Skeletal muscle satellite cell (primary cell): ENCODE measurements at regions not wholly inside any gene's neighbourhood (a gene's known extent, or its start where the extent isn't known, plus 50 kb on each side); places are given as distances from the start of the nearest gene placed in this dataset.
A peak's percentile ranks its signal among the peaks of the same experiment; 100 is the strongest.

Experiments
- H3K27me3 ChIP-seq: 2 replicates; pipeline ENCODE4 v1.7.0; 2013; ENCODE audit warnings: low read length; ENCODE audit not compliant: control insufficient read depth, insufficient read depth
- H3K36me3 ChIP-seq: 2 replicates; pipeline ENCODE4 v1.7.0; 2013; ENCODE audit warnings: mild to moderate bottlenecking, control low read depth, low read length; ENCODE audit not compliant: insufficient read depth
- H3K4me1 ChIP-seq: 2 replicates; pipeline ENCODE4 v1.7.0; 2013; ENCODE audit warnings: low read length; ENCODE audit not compliant: control insufficient read depth, insufficient read depth
- H3K4me2 ChIP-seq: 2 replicates; pipeline ENCODE4 v1.7.0; 2013; ENCODE audit warnings: mild to moderate bottlenecking, low read length
- H3K4me3 ChIP-seq: 2 replicates; pipeline ENCODE4 v1.7.0; 2013; ENCODE audit warnings: low read length
- H3K9ac ChIP-seq: 2 replicates; pipeline ENCODE4 v1.7.0; 2013; ENCODE audit warnings: mild to moderate bottlenecking, low read depth, low read length, moderate library complexity
- H3K9me3 ChIP-seq: replicated peaks from 2 replicates; pipeline ENCODE4 v1.7.0; 2013; ENCODE audit warnings: mild to moderate bottlenecking, control low read depth, low read length

DNA sequence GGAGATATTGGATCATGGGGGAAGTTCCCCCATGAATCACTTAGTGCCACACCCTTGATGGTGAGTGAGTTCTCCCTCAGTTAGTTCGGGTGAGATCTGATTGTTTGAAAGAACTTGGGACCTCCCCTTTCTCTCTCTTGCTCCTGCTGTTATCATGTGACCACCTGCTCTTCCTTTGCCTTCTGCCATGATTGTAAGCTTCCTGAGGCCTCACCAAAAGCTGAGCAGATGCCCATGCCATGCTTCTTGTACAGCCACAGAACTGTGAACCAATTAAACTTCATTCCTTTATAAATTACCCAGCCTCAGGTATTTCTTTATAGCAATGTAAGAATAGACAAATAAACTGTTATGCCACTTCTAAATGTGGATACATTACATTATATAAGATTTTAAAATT lies 686.7 kb upstream of the MARCKS start:
- H3K9me3 ChIP-seq, result no peaks in the 10 kb centered on the region
- H3K4me3 ChIP-seq, result no peak overlapping the region
- no peaks in the 10 kb centered on the region for H3K27me3 ChIP-seq
- H3K9ac ChIP-seq, result no peak overlapping the region
- no peaks in the 10 kb centered on the region for H3K36me3 ChIP-seq
- peaks cover 9% of the 10 kb centered on the region for H3K4me1 ChIP-seq
- H3K4me2 ChIP-seq, result no peak overlapping the region

DNA sequence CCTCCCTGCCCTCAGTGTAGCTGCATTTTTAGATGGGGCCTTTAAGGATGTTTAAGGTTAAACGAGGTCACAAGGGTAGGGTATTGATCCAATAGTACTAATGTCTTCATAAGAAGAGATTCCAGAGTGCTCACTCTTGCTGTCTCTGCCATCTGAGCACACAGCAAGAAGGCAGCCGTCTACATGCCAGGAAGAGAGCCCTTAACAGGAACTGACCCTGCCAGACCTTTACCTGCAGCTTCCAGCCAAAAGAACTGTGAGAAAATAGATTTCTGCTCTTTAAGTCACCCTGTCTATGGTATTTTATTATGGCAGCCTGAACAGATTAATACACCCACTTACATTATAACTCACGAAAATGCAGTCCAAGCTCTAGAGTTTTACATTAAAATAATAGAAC lies 685.3 kb upstream of the MARCKS start:
- Histone ChIP-seq H3K27me3 (no peaks in the 10 kb centered on the region), H3K4me2 (no peak overlapping the region), H3K9ac (no peak overlapping the region), H3K4me3 (no peak overlapping the region), H3K4me1 (peaks cover 9% of the 10 kb centered on the region), H3K9me3 (no peaks in the 10 kb centered on the region), H3K36me3 (no peaks in the 10 kb centered on the region)

DNA sequence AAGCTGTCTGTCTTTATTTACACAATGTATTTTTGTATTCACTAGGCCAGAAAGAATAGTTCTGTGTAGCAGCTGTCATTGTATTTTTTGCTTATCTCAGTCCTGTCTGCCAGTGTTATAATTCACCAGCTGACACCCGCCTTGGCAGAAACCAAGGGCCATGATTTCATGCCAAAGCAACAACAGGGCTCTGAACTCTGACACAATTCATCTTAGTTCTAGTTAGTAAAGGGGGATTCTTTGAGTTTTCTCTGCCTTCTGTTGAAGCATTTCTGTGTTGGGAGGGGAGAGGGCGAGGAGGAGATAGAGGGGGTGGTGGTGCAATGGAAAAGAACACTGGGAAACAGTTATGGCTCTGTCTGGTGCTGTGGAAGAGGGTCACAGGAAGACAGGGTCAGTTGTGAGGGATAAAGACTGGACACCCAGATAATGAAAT lies 684.6 kb upstream of the MARCKS start:
- Histone ChIP-seq H3K9me3 (no peaks in the 10 kb centered on the region), H3K4me2 (no peak overlapping the region), H3K27me3 (no peaks in the 10 kb centered on the region), H3K4me1 (peaks cover 9% of the 10 kb centered on the region), H3K4me3 (no peak overlapping the region), H3K36me3 (no peaks in the 10 kb centered on the region), H3K9ac (no peak overlapping the region)

DNA sequence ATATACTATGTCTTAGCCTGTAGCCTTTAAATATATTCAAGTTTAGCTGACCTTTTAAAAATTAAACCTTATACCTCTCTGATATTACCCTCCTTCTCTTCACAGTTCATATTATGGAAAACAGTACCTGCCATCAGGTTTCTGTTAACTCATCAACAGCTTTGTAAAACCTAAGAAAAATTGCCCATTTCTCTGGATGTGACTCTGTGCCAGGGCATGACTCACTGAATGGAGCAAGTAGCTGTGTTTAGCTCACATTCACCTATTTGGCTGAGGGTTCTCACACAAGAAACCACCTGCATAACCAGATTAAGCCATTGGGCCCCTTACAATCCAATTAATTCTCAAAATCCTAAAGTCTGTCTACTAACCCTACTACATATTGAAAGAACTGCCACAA lies 678.8 kb upstream of the MARCKS start:
- Histone ChIP-seq H3K4me3 (no peak overlapping the region), H3K4me2 (no peak overlapping the region), H3K27me3 (no peaks in the 10 kb centered on the region)

DNA sequence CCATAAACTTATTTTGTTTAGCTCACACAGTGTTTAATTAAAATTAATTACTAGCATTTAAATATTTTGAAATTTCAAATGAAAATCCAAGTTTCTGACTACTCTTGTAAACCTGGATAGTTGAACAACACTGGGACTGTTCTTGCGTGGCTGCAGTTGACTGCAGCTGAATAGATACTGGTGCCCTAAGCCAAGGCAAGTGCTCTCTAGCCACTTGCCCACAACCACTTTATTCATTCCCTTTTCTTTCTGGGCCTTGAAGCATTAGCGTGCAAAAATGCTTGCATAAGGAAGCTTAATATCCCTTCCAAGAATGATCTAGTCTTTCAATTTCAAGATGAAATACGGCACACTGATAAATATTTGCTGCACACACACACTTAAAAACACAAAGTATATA lies 676.0 kb upstream of the MARCKS start:
- Histone ChIP-seq H3K36me3 (no peaks in the 10 kb centered on the region), H3K9ac (no peak overlapping the region), H3K4me3 (no peak overlapping the region), H3K27me3 (no peaks in the 10 kb centered on the region), H3K4me2 (no peak overlapping the region), H3K4me1 (peaks cover 34% of the 10 kb centered on the region), H3K9me3 (no peaks in the 10 kb centered on the region)

More for the DNA sequence above, 678.8 kb upstream of the MARCKS start:
- H3K4me1 ChIP-seq, result peaks cover 17% of the 10 kb centered on the region
- H3K9ac ChIP-seq, result no peak overlapping the region
- H3K36me3 ChIP-seq, result no peaks in the 10 kb centered on the region
- no peaks in the 10 kb centered on the region for H3K9me3 ChIP-seq

DNA sequence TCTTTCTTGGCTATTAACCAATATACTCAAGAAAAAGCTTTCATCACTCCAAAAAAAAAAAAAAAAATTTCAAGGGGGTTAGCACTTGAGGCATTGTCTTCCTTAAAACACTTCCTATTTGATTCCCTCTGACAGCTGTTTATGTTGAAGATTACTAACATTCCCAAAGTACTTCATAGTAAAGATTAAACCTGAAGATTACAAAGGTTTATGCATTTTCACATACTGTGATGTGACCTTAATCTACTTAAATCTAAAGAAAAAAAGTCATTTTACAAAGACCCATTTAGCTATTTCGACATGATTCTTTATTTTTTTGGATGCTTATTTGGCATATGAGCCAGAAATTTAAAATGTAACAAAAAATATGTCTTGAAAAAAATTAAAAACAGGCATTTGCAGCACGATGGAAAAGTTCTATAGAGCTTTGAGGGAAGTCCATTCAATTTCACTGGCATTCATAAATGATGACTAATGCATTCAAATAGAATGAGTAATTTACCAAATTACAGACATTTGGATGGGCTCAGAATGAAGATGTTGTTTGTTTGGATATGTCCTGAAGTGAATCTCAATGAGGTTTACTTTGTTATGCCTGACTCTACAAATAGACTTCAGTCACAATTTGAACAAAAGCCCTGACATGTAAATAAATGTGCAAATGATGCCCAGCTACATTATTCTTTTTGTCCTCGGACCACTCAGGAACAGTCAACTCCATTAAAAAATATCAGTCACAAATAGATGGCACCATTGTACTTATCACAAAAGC lies 674.6 kb upstream of the MARCKS start:
- H3K4me1 ChIP-seq, result peaks cover 34% of the 10 kb centered on the region
- H3K27me3 ChIP-seq, result no peaks in the 10 kb centered on the region
- no peaks in the 10 kb centered on the region for H3K36me3 ChIP-seq
- no peaks in the 10 kb centered on the region for H3K9me3 ChIP-seq
- peak overlapping the region; percentile 60 for H3K4me2 ChIP-seq
- peak overlapping the region; percentile 50 for H3K9ac ChIP-seq
- no peak overlapping the region for H3K4me3 ChIP-seq

DNA sequence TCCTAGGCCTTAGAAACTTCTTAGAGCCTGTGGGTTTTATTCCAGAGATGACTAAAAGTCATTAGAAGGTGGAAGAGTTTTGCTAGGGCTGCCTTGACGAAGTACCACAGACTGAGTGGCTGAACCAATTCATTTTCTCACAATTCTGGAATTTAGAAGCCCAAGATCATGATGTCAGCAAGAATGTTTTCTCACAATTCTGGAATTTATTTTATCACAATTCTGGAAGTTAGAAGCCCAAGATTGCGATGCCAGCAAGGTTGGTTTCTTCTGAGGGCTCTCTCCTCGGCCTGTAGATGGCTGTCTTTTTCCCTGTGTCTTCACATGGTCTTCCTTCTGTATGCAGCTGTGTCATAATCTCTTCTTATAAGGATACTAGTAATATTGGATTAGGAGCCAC lies 672.9 kb upstream of the MARCKS start:
- peak overlapping the region; percentile 9 for H3K4me2 ChIP-seq
- no peaks in the 10 kb centered on the region for H3K27me3 ChIP-seq
- H3K36me3 ChIP-seq, result no peaks in the 10 kb centered on the region
- peak overlapping the region; percentile 50 for H3K9ac ChIP-seq
- no peak overlapping the region for H3K4me3 ChIP-seq
- peaks cover 34% of the 10 kb centered on the region for H3K4me1 ChIP-seq
- no peaks in the 10 kb centered on the region for H3K9me3 ChIP-seq

DNA sequence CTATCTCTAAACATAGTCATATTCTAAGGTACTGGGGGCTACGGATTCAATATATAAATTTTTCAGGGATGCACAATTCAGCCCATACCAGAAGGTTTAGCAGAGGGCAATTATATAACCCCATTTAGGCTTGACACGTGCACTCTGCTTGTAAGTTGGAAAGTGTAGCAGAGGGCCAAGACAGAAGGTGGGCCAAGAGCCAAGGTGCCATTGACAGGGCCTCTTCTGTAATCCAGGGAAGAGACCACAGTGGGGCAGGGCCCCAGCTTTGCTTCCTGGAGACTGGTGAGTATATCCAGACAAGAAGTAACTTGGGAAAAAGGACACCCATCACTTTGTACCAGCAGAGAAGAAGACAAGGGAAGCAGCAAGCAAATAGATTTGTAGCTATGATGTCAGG lies 672.4 kb upstream of the MARCKS start:
- H3K4me3 ChIP-seq, result no peak overlapping the region
- no peaks in the 10 kb centered on the region for H3K36me3 ChIP-seq
- peak overlapping the region; percentile 44 for H3K9ac ChIP-seq
- no peaks in the 10 kb centered on the region for H3K9me3 ChIP-seq
- H3K4me1 ChIP-seq, result peaks cover 34% of the 10 kb centered on the region
- no peak overlapping the region for H3K4me2 ChIP-seq
- H3K27me3 ChIP-seq, result no peaks in the 10 kb centered on the region

DNA sequence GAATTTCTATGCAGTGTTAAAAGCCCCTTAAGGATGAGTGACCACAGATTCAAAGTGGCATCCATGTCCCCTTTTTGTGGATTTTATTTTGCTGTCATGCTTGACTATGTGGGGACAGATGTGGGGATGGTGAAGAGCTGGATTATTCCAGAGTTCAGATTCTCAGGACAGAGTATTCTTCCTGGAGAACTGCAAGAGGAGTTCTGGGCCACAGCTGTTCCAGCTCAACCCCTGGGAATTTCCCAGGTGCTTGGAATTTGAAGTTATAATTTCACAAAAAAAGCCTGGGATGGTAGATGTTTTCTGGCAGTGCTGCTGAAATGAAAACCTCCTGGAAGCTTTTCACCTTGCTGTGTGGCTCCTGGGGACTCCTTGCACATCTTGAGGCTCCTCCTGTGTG lies 671.8 kb upstream of the MARCKS start:
- H3K4me2 ChIP-seq, result no peak overlapping the region
- H3K36me3 ChIP-seq, result no peaks in the 10 kb centered on the region
- H3K27me3 ChIP-seq, result no peaks in the 10 kb centered on the region
- H3K4me1 ChIP-seq, result peaks cover 34% of the 10 kb centered on the region
- no peaks in the 10 kb centered on the region for H3K9me3 ChIP-seq
- H3K9ac ChIP-seq, result no peak overlapping the region
- no peak overlapping the region for H3K4me3 ChIP-seq

DNA sequence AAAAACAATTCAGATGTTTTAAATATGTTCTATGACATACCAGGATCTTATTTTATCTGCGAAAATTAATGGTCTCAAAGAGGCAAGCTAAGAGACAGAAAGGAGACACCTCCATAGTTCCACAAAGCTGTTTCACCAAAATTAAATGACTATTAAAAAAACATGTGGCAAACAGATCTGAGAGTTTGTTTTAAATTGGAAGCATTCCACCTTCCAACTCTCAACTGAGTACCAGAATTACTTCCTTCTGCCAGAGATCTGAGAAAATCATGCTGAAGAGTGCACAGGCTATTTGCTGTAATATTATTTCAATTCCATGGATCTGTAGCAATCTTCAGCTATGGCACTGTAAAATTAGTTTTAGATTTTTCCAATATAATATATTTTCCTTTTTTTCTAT lies 669.5 kb upstream of the MARCKS start:
- no peaks in the 10 kb centered on the region for H3K9me3 ChIP-seq
- peaks cover 24% of the 10 kb centered on the region for H3K4me1 ChIP-seq
- no peak overlapping the region for H3K4me3 ChIP-seq
- no peak overlapping the region for H3K9ac ChIP-seq
- no peaks in the 10 kb centered on the region for H3K36me3 ChIP-seq
- H3K27me3 ChIP-seq, result no peaks in the 10 kb centered on the region
- no peak overlapping the region for H3K4me2 ChIP-seq

DNA sequence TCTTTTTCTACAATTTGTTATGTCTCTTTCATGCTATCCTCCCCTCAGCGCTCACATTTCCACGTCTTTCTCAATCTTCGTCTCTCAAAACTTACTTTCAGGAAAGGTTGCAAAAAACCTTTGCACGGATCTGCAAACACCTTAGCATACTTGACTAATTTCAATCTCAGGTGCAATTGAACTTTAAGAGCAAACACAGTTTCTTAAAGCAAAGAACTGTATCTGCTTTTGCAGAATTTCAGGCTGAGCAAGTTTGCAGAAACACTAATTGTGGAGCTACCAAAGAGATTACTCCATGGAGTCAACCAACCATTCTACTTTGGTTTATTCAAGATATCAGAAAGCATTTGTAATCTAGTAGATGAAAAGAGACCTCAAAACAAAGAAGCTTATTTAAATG lies 668.2 kb upstream of the MARCKS start:
- Histone ChIP-seq H3K4me2 (no peak overlapping the region), H3K4me3 (no peak overlapping the region), H3K9me3 (no peaks in the 10 kb centered on the region), H3K4me1 (peaks cover 11% of the 10 kb centered on the region), H3K9ac (no peak overlapping the region), H3K27me3 (no peaks in the 10 kb centered on the region), H3K36me3 (no peaks in the 10 kb centered on the region)

DNA sequence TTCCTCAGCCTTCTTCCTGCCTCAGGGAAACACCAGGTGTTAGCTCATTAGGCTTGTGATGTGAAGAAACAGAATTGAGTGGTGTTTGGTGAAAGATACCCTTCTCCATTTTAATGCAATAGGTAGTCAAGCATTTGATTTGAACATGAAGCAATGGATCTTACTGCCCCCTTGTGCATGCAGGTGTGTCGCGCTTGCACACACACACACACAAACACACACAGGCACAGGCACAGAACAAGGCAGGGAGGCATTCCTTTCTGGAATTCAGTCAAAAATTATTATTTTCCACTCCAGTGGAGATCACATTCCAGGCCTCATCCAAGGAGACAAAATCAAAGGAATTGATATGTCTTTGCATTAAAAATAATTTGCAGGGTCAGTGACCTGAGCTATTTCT lies 667.0 kb upstream of the MARCKS start:
- Histone ChIP-seq H3K4me3 (no peak overlapping the region), H3K27me3 (no peaks in the 10 kb centered on the region), H3K36me3 (no peaks in the 10 kb centered on the region), H3K9ac (no peak overlapping the region), H3K9me3 (no peaks in the 10 kb centered on the region), H3K4me1 (no peaks in the 10 kb centered on the region), H3K4me2 (no peak overlapping the region)
